T-helper 9 cell (primary cell): ENCODE measurements at regions not wholly inside any gene's neighbourhood (a gene's known extent, or its start where the extent isn't known, plus 50 kb on each side); places are given as distances from the start of the nearest gene placed in this dataset.

Experiments used
- DNase-seq: peaks from one replicate; pipeline ENCODE4 v3.0.0-alpha.2; 2020

DNA sequence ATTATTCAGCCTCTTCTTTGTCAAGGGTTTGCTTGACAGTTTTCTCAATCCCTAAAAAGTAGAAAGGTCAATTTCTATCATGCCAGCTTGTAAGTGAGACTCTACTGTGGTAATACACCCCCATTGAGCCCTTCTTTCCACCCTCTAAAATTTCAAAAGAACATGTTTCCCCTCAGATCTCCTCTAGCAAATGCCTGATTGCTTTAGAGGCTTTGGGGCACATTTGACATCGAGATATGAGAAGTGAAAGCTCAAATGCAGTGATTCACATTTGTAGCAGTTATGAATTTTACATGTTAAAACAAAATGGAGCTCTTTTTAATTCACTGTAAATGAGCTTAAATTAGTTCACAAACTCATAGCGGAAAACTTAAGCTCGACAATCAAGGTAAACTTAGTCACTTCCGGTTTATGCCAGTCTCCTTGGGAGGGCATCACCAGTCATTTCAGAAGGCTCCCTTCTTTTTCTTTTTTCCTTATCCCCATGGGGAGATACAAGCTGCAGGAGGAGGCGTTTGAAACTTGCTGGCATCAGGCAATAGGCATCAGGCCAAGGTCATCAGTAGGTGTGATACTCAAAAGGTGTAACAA is 55.3 kb upstream of the ADO start:
- DNase-seq, result no peak
